ENCODE measurements at regions not wholly inside any gene's neighbourhood (a gene's known extent, or its start where the extent isn't known, plus 50 kb on each side); places are given as distances from the start of the nearest gene placed in this dataset.
A peak's percentile ranks its signal among the peaks of the same experiment; 100 is the strongest.
"Not testable (repeated sequence)": the region's sequence is repeated elsewhere in the genome, so short reads cannot be mapped to it uniquely, and the experiment has no call there.

- H3K27me3 ChIP-seq = no peaks in the 10 kb centered on the region
- TF ChIP-seq, protein P1, sequence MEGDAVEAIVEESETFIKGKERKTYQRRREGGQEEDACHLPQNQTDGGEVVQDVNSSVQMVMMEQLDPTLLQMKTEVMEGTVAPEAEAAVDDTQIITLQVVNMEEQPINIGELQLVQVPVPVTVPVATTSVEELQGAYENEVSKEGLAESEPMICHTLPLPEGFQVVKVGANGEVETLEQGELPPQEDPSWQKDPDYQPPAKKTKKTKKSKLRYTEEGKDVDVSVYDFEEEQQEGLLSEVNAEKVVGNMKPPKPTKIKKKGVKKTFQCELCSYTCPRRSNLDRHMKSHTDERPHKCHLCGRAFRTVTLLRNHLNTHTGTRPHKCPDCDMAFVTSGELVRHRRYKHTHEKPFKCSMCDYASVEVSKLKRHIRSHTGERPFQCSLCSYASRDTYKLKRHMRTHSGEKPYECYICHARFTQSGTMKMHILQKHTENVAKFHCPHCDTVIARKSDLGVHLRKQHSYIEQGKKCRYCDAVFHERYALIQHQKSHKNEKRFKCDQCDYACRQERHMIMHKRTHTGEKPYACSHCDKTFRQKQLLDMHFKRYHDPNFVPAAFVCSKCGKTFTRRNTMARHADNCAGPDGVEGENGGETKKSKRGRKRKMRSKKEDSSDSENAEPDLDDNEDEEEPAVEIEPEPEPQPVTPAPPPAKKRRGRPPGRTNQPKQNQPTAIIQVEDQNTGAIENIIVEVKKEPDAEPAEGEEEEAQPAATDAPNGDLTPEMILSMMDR (IDR thresholded peaks at IDR 0.05; ENCODE audit: low read depth, low read length) = no peak
- no peak overlapping the region for H3K4me3 ChIP-seq
- no peak overlapping the region for H3K27ac ChIP-seq
- no peaks in the 10 kb centered on the region for H3K4me1 ChIP-seq (ENCODE audit: low read depth)
- H3K36me3 ChIP-seq = no peaks in the 10 kb centered on the region
- DNase-seq (ENCODE audit: low read depth in 1 of 2, low spot score in 1 of 2) = peak in 1 of 2 donors; percentile 5
- no peaks in the 10 kb centered on the region for H3K9me3 ChIP-seq (ENCODE audit: low read depth)
These were observed 342.4 kb downstream of the INSIG2 start for GRCh38 chr2:118430510-118431164.

DNA sequence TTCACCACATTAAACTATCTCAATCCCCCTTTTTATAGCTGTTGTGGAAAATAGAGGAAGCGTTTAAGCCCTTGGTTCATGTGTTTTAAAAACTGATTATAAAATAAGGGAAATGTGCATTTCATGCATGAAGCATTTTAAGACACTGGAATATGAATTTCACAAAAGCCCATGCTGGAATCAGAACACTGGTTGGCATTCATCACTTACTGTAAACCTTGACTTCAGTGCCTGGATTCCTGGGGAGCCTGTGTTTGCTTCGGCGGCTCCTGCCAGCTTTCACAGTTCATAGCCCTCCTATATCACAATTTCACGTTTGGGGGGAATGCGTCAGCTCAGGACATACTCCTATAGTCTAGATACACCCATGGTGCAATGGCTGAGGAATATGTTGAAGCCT lies 336.9 kb downstream of the INSIG2 start:
- Histone ChIP-seq H3K36me3 (no peaks in the 10 kb centered on the region), H3K4me1 (ENCODE audit: low read depth) (no peaks in the 10 kb centered on the region), H3K9me3 (ENCODE audit: low read depth) (peaks cover 2% of the 10 kb centered on the region), H3K27ac (no peak overlapping the region), H3K27me3 (no peaks in the 10 kb centered on the region), H3K4me3 (no peak overlapping the region)
- TF ChIP-seq, protein P1 (IDR thresholded peaks at IDR 0.05; ENCODE audit: low read depth, low read length) = no peak
- DNase-seq (ENCODE audit: low read depth in 1 of 2, low spot score in 1 of 2) = no peak

DNA sequence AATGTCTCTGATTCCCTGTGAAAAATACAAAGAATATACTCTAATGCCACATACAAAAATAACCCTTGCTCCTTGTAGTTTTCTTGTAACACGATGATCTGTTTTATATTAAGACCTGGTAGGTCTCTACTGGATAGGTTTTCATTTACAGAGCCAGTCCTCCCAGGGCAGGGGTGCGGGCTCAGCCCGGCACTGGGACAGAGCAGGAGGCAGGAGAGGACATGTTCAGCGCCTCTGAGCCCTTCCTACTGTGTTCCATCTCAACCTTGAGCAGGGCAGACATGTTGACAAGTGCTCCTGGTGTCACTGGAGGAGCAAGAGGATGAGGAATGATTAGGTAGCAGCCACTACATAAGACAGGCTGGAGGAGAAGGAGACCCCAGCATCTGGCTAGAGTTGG lies 335.5 kb downstream of the INSIG2 start:
- TF ChIP-seq, protein P1 (IDR thresholded peaks at IDR 0.05; ENCODE audit: low read depth, low read length) = no peak
- Histone ChIP-seq H3K4me1 (ENCODE audit: low read depth) (no peaks in the 10 kb centered on the region), H3K4me3 (no peak overlapping the region), H3K36me3 (no peaks in the 10 kb centered on the region), H3K27me3 (no peaks in the 10 kb centered on the region), H3K9me3 (ENCODE audit: low read depth) (peaks cover 2% of the 10 kb centered on the region), H3K27ac (no peak overlapping the region)
- DNase-seq (ENCODE audit: low read depth in 1 of 2, low spot score in 1 of 2) = no peak

- H3K9me3 ChIP-seq (ENCODE audit: low read depth) = peaks cover 2% of the 10 kb centered on the region
- no peak overlapping the region for H3K27ac ChIP-seq
- H3K4me3 ChIP-seq = no peak overlapping the region
- no peaks in the 10 kb centered on the region for H3K27me3 ChIP-seq
- TF ChIP-seq, protein P1 (IDR thresholded peaks at IDR 0.05; ENCODE audit: low read depth, low read length) = no peak
- no peaks in the 10 kb centered on the region for H3K4me1 ChIP-seq (ENCODE audit: low read depth)
- H3K36me3 ChIP-seq = no peaks in the 10 kb centered on the region
- DNase-seq (ENCODE audit: low read depth in 1 of 2, low spot score in 1 of 2) = no peak
These were observed 333.4 kb downstream of the INSIG2 start for GRCh38 chr2:118421648-118422047.

DNA sequence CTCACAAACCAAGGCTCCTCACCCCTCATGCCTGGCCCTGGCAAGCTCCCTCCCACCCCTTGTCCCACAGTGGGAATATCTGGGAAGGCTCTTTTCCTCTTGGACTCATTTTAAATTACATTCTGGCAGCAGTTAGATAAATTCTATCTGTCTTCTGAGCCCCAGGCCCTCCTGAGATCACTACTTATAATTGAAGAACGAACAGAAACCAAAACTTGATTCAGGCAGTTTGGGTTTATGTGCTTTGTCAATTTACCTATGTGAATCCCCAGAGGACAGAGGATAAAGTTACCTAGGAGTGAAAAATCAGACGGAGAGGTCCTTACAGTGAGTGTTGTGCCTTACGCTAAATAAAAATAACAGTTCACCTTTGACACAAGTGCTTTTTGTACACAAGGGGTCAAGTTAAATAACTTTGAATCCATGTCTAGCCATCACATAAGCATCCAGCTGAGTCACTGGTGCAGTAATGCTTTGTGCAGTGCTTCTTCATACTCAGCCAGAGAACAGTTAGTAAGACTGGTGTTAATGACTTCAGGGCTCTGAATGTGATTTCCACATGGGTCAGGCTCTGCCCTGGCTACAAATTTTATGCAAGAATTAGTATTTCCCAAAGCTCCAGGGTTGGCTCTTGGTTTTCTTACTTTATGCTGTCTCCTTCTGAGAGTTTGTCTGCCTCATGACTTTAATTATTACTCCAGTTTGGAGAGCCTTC lies 329.3 kb downstream of the INSIG2 start:
- no peak overlapping the region for H3K27ac ChIP-seq

GRCh38 chr2:118415186-118415585 lies 326.9 kb downstream of the INSIG2 start:
- DNase-seq (ENCODE audit: low read depth in 1 of 2, low spot score in 1 of 2); H3K4me1 ChIP-seq (ENCODE audit: low read depth); H3K4me3 ChIP-seq; H3K27me3 ChIP-seq; H3K27ac ChIP-seq; H3K9me3 ChIP-seq (ENCODE audit: low read depth); H3K36me3 ChIP-seq: not testable (repeated sequence)

More for the DNA sequence above, 329.3 kb downstream of the INSIG2 start:
- Histone ChIP-seq H3K9me3 (ENCODE audit: low read depth) (peaks cover 2% of the 10 kb centered on the region), H3K4me1 (ENCODE audit: low read depth) (no peaks in the 10 kb centered on the region), H3K4me3 (no peak overlapping the region), H3K36me3 (no peaks in the 10 kb centered on the region), H3K27me3 (no peaks in the 10 kb centered on the region)
- TF ChIP-seq, protein P1 (IDR thresholded peaks at IDR 0.05; ENCODE audit: low read depth, low read length) = no peak
- no peak for DNase-seq (ENCODE audit: low read depth in 1 of 2, low spot score in 1 of 2)
